ENCODE measurements at regions not wholly inside any gene's neighbourhood (a gene's known extent, or its start where the extent isn't known, plus 50 kb on each side); places are given as distances from the start of the nearest gene placed in this dataset.

GRCh38 chr13:73939603-73940002 is 194.6 kb downstream of the KLF12 start:
- no peaks in the 10 kb centered on the region for H3K27me3 ChIP-seq
- no peaks in the 10 kb centered on the region for H3K4me1 ChIP-seq
- no peak for TF ChIP-seq CTCF (IDR thresholded peaks at IDR 0.05)
- ATAC-seq (no peak), DNase-seq (no peak)
- H3K9me3 ChIP-seq = no peaks in the 10 kb centered on the region
- intact Hi-C loops (cut with DNase I) = no loop called here
- H3K4me3 ChIP-seq = no peak overlapping the region
- H3K27ac ChIP-seq = no peak overlapping the region
- H3K36me3 ChIP-seq = no peaks in the 10 kb centered on the region

GRCh38 chr13:73939071-73939380 is 195.2 kb downstream of the KLF12 start:
- H3K36me3 ChIP-seq = no peaks in the 10 kb centered on the region
- ATAC-seq (no peak), DNase-seq (no peak)
- no peak for TF ChIP-seq CTCF (IDR thresholded peaks at IDR 0.05)
- no peak overlapping the region for H3K4me3 ChIP-seq
- no peaks in the 10 kb centered on the region for H3K27me3 ChIP-seq
- no peaks in the 10 kb centered on the region for H3K9me3 ChIP-seq
- no peaks in the 10 kb centered on the region for H3K4me1 ChIP-seq
- intact Hi-C loops (cut with DNase I) = no loop called here
- no peak overlapping the region for H3K27ac ChIP-seq

- no peak overlapping the region for H3K27ac ChIP-seq
- no peaks in the 10 kb centered on the region for H3K9me3 ChIP-seq
- H3K4me1 ChIP-seq = no peaks in the 10 kb centered on the region
- DNase-seq (no peak), ATAC-seq (peak; percentile 38)
- intact Hi-C loops (cut with DNase I) = no loop called here
- H3K4me3 ChIP-seq = no peak overlapping the region
- H3K27me3 ChIP-seq = no peaks in the 10 kb centered on the region
- H3K36me3 ChIP-seq = no peaks in the 10 kb centered on the region
- TF ChIP-seq CTCF (IDR thresholded peaks at IDR 0.05) = no peak
Measured at GRCh38 chr13:73938372-73939070, 195.7 kb downstream of the KLF12 start.

- intact Hi-C loops (cut with DNase I) = no loop called here
- no peak overlapping the region for H3K4me3 ChIP-seq
- H3K36me3 ChIP-seq = no peaks in the 10 kb centered on the region
- no peaks in the 10 kb centered on the region for H3K9me3 ChIP-seq
- no peak overlapping the region for H3K27ac ChIP-seq
- no peaks in the 10 kb centered on the region for H3K27me3 ChIP-seq
- no peaks in the 10 kb centered on the region for H3K4me1 ChIP-seq
- TF ChIP-seq CTCF (IDR thresholded peaks at IDR 0.05) = no peak
- no peak for ATAC-seq
- DNase-seq = no peak
Measured at GRCh38 chr13:73937441-73937840, 196.8 kb downstream of the KLF12 start.

GRCh38 chr13:73935991-73936390 is 198.2 kb downstream of the KLF12 start:
- intact Hi-C loops (cut with DNase I) = no loop called here

More at GRCh38 chr13:73935991-73936390, 198.2 kb downstream of the KLF12 start:
- Histone ChIP-seq H3K36me3 (no peaks in the 10 kb centered on the region), H3K4me3 (no peak overlapping the region), H3K27me3 (no peaks in the 10 kb centered on the region), H3K4me1 (no peaks in the 10 kb centered on the region), H3K27ac (no peak overlapping the region), H3K9me3 (no peaks in the 10 kb centered on the region)
- DNase-seq (no peak), ATAC-seq (no peak)
- no peak for TF ChIP-seq CTCF (IDR thresholded peaks at IDR 0.05)

All from upper lobe of right lung (tissue), 1 donor.